IPS-18a (cell line): ENCODE measurements at regions not wholly inside any gene's neighbourhood (a gene's known extent, or its start where the extent isn't known, plus 50 kb on each side); places are given as distances from the start of the nearest gene placed in this dataset.

ENCODE experiments used
- H3K27ac ChIP-seq: one replicate; pipeline ENCODE4 v1.5.1; 2013; ENCODE audit warnings: low read length
- H3K27me3 ChIP-seq: one replicate; pipeline ENCODE4 v1.6.1; 2013; ENCODE audit warnings: mild to moderate bottlenecking, low read length; ENCODE audit not compliant: control insufficient read depth, insufficient read depth
- H3K36me3 ChIP-seq: one replicate; pipeline ENCODE4 v1.6.1; 2013; ENCODE audit warnings: low read depth, low read length; ENCODE audit not compliant: control insufficient read depth
- H3K4me1 ChIP-seq: one replicate; pipeline ENCODE4 v1.6.1; 2013; ENCODE audit warnings: low read depth, low read length; ENCODE audit not compliant: control insufficient read depth
- H3K4me3 ChIP-seq: one replicate; pipeline ENCODE4 v1.5.1; 2013; ENCODE audit warnings: low read length
- H3K9ac ChIP-seq: one replicate; pipeline ENCODE4 v1.6.1; 2013; ENCODE audit warnings: mild to moderate bottlenecking, low read length, moderate library complexity
- H3K9me3 ChIP-seq: one replicate; pipeline ENCODE4 v1.6.1; 2013; ENCODE audit warnings: low read depth, low read length; ENCODE audit not compliant: control insufficient read depth

DNA sequence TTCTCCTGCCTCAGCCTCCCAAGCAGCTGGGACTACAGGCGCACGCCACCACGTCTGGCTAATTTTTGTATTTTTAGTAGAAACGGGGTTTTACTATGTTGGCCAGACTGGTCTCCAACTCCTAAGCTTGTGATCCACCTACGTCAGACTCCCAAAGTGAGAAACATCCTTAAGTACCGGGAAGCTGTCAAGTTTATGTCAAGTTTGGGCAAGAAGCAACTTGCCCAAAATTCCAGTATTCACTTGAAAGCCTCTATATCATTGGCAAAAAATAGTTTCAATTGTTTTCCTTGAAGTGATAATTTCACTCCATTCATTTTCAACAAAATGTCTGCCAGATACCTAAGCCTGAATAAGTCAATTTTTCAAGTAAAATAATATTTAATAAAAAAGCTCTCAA is 370.0 kb downstream of the FBXO8 start:
- no peak overlapping the region for H3K9ac ChIP-seq
- H3K9me3 ChIP-seq: no peaks in the 10 kb centered on the region

DNA sequence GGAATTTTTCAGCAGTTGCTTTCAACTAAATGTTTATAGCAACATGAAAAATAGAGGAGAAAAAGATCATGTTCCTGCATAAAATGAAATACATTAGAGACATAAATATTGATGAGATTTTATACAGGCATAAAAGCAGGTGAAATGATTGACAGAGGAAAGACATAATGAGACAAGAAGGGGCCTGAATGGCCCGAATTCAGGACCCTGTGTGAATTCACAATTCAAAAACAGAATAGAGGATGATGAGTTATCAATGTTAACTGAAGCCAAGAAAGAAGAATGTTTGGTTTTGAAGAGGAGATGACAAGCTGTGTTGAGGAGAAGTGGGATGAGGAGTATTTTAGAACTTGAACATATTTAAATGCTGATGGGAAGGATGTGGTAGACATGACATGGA is 371.1 kb downstream of the FBXO8 start:
- H3K9me3 ChIP-seq: no peaks in the 10 kb centered on the region
- H3K27me3 ChIP-seq: no peaks in the 10 kb centered on the region
- no peak overlapping the region for H3K4me3 ChIP-seq
- H3K27ac ChIP-seq: no peak overlapping the region
- peaks cover 3% of the 10 kb centered on the region for H3K4me1 ChIP-seq
- no peaks in the 10 kb centered on the region for H3K36me3 ChIP-seq
- H3K9ac ChIP-seq: no peak overlapping the region

More for the DNA sequence above, 370.0 kb downstream of the FBXO8 start:
- no peaks in the 10 kb centered on the region for H3K27me3 ChIP-seq
- no peaks in the 10 kb centered on the region for H3K36me3 ChIP-seq
- no peak overlapping the region for H3K27ac ChIP-seq
- H3K4me3 ChIP-seq: no peak overlapping the region
- peaks cover 7% of the 10 kb centered on the region for H3K4me1 ChIP-seq

DNA sequence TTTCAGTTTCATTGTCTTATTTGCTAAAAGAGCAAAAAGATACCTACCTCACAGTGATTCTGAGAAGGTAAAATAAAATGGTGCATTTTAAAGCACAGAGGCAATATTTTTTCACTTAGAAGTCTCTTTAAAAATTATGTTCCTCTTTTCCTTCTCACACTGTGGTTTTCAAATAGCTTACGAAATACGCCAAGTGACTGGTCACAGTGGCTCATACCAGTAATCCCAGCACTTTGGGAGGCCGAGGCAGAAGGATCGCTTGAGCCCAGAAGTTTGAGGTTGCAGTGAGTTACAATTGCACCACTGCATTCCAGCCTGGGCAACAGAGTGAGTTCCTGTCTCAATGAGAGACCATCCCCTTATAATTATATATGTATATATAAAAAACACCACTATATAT is 372.6 kb downstream of the FBXO8 start:
- no peaks in the 10 kb centered on the region for H3K4me1 ChIP-seq
- H3K27me3 ChIP-seq: no peaks in the 10 kb centered on the region
- no peak overlapping the region for H3K9ac ChIP-seq
- H3K36me3 ChIP-seq: no peaks in the 10 kb centered on the region
- H3K4me3 ChIP-seq: no peak overlapping the region
- H3K27ac ChIP-seq: no peak overlapping the region
- H3K9me3 ChIP-seq: no peaks in the 10 kb centered on the region

DNA sequence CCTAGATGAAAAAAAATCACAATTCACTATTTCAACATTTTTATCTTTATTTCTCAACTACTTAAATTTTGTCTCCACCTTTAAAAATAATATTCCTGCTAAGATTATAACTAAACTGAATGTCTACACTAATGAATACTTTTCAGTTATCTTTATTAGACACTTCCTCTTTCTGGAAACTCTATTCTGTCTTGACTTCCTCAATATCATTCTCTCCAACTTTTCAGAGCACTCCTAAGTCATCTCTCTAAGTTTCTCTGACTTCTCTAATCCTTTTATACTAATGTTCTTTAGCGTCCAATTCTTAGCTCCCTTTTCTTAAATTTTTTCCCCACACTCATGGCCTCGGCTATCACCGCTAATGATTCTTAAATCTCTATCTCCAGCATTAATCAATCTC is 374.2 kb downstream of the FBXO8 start:
- Histone ChIP-seq H3K4me1 (no peaks in the 10 kb centered on the region), H3K9me3 (no peaks in the 10 kb centered on the region), H3K27me3 (no peaks in the 10 kb centered on the region), H3K36me3 (no peaks in the 10 kb centered on the region), H3K27ac (no peak overlapping the region), H3K4me3 (no peak overlapping the region), H3K9ac (no peak overlapping the region)

DNA sequence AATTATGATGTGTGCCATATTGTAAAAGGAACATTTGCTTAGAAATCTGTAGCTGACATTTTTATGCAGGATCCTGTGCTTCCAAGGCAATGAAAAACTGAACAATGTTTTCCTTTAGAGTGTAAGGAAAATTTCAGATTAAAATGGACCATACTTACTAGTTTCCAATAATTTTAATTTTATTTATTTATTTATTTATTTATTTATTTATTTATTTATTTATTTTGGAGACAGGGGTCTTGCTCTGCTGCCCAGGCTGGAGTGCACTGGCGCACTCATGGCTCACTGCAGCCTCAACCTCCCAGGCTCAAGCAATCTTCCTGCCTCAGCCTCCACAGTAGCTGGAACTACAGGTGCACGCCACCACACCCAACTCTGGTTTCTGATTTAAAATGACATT is 369.8 kb upstream of the HAND2 start:
- no peak overlapping the region for H3K4me3 ChIP-seq
- no peaks in the 10 kb centered on the region for H3K4me1 ChIP-seq
- H3K9ac ChIP-seq: no peak overlapping the region
- no peaks in the 10 kb centered on the region for H3K9me3 ChIP-seq
- no peaks in the 10 kb centered on the region for H3K27me3 ChIP-seq
- no peak overlapping the region for H3K27ac ChIP-seq
- no peaks in the 10 kb centered on the region for H3K36me3 ChIP-seq

DNA sequence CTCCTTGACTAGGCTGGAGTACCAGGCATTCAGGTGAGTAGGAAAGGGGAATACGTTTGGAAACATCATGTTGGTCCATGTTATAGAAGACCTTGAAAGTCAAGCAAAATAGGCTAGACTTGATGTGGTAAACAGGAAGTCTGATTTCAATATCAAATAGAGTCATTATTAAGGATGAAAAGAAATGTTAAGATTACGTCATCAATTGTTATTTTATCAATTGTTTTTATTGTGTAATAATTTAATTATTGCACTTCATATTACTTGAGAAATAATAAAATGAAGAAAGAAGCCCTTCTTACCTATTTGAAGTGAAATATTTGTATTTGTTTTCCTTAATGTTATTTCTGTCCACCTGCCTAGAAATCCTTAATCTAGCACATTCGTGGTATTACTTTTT is 361.0 kb upstream of the HAND2 start:
- peaks cover 3% of the 10 kb centered on the region for H3K9me3 ChIP-seq
- no peaks in the 10 kb centered on the region for H3K4me1 ChIP-seq
- H3K27ac ChIP-seq: no peak overlapping the region
- no peak overlapping the region for H3K9ac ChIP-seq
- no peak overlapping the region for H3K4me3 ChIP-seq
- no peaks in the 10 kb centered on the region for H3K36me3 ChIP-seq
- no peaks in the 10 kb centered on the region for H3K27me3 ChIP-seq

DNA sequence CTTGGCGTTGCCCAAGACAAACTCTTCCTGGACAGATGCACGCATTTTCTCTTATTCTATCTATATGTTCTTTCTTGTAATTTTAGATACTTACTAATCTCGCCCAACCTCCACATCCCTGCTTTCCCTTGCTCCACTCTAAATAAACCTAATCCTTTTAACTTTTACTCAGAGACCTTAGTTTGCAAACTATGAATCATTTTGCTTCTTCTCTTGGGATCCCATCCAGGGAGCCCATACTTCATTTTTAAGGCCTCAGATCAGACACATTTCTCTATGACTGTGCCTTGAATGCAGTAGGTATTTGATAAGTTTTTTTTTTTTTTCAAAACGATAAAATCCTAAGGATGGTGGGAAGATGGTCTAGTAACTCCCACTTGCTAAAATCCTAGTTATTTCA is 353.8 kb upstream of the HAND2 start:
- Histone ChIP-seq H3K9ac (no peak overlapping the region), H3K4me1 (no peaks in the 10 kb centered on the region)

DNA sequence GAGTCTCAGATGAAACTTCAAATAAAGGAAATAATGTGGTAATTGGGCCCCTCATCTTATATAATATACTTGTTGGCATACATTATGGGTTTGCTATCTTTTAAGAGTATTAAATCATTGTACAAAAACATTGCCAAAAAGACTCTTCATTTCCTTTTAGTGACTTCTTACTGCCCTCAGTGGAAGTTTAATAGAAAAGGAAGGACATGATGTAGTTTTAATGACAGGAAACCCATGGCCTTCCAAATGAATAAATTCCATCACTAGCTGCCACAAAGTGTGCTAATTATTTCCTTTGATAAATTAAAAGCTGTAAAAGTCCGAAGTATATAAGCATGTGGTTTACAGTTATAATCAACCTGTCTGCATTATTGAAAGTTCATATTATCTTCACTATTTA is 350.9 kb upstream of the HAND2 start:
- no peaks in the 10 kb centered on the region for H3K36me3 ChIP-seq
- H3K9me3 ChIP-seq: no peaks in the 10 kb centered on the region
- no peak overlapping the region for H3K4me3 ChIP-seq
- H3K27me3 ChIP-seq: no peaks in the 10 kb centered on the region
- no peak overlapping the region for H3K9ac ChIP-seq
- H3K4me1 ChIP-seq: no peaks in the 10 kb centered on the region
- H3K27ac ChIP-seq: no peak overlapping the region

More for the DNA sequence above, 353.8 kb upstream of the HAND2 start:
- Histone ChIP-seq H3K36me3 (no peaks in the 10 kb centered on the region), H3K27ac (no peak overlapping the region), H3K9me3 (peaks cover 3% of the 10 kb centered on the region), H3K4me3 (no peak overlapping the region), H3K27me3 (no peaks in the 10 kb centered on the region)

DNA sequence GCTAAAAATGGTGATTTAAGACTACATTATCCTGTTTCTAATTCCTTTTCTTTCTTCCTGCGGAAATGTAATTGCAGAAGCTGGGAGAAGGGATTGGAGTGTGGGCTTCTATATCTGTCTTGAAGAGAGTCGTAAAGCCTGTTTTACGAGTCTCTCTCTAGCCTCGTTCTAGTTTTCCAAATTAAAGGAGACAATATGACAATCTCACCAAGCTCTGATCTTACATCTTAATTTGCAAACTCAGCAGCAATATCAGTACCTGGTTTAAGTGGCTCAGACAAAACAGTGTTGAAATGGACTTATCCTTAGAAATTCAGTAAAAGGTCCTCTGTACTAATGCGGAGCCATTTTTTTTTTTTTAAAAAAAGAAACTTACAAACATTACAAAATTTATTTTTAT is 349.5 kb upstream of the HAND2 start:
- Histone ChIP-seq H3K27me3 (no peaks in the 10 kb centered on the region), H3K36me3 (no peaks in the 10 kb centered on the region), H3K4me3 (no peak overlapping the region), H3K27ac (no peak overlapping the region), H3K4me1 (no peaks in the 10 kb centered on the region), H3K9ac (no peak overlapping the region), H3K9me3 (no peaks in the 10 kb centered on the region)

DNA sequence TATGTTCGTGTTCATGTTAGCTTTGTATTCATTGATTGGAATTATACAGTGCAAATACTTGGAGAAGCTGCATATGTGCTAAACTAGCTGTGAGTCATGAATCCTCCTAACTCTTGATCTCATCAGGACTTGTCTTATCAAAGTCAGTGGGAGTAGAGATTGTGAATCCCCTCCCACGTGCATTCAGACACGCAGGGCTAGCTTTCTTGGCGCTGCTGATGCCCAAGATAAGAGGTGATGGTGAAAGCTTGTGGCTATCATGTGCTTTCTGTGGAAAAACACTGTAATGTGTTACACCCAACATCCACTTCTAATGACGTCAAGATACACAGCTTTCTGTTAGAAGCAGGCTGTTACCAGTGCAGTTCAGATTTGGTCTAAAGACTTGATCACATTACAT is 348.7 kb upstream of the HAND2 start:
- H3K4me1 ChIP-seq: no peaks in the 10 kb centered on the region
- H3K9me3 ChIP-seq: no peaks in the 10 kb centered on the region
- H3K27me3 ChIP-seq: no peaks in the 10 kb centered on the region
- H3K27ac ChIP-seq: no peak overlapping the region
- H3K36me3 ChIP-seq: no peaks in the 10 kb centered on the region
- H3K9ac ChIP-seq: no peak overlapping the region
- no peak overlapping the region for H3K4me3 ChIP-seq

DNA sequence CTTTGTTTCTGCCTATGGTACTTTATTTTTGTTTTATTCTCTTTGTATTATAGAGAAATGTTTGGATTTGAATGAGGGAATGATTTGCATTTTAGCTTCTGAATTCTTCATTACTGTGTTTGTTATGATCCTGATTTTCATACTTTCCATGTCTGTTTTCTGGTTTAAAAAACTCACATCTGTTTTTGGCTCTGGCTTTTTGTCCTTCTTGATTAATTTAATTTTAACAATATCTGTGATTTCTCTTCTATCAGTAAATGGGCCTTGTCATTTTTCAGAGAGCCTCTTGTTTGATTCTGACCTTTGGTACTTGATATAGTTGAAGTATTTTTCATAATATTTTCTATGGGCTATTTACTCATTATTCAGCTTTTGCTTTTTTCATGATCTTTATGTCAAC is 341.6 kb upstream of the HAND2 start:
- Histone ChIP-seq H3K9me3 (no peaks in the 10 kb centered on the region), H3K27ac (no peak overlapping the region), H3K4me3 (no peak overlapping the region), H3K27me3 (no peaks in the 10 kb centered on the region), H3K36me3 (no peaks in the 10 kb centered on the region), H3K4me1 (no peaks in the 10 kb centered on the region), H3K9ac (no peak overlapping the region)

DNA sequence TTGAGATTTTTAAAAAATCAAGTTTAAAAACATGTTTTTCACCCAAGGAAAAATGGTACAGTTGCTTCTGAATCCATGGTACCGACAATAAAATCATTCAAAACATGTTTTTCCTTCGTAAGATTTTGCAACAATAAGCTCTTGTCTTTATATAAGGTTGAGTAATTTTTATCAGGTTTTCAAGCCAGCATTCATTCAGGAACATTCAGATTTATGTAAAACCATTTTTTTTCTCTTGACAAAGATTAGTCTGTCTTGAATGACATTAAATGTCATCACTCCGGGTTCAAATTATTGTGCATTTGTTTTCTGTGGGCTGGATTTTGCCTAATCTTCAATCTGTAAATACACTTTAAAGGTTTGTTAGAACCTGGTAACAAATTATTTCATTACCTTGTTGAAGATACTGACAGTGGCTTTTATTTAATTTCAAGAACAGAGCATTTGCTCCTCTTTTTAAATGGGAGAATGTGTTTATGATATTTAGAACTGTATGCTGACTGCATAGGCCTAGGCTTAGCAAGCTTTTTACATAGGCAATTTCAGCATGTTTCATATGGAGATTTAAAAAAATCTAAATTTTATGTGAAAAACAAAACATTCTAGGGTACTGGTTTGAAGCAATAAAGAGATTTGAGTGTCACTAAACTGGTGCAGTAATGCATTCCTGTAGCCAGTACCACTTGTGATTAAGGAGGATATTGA is 336.4 kb upstream of the HAND2 start:
- Histone ChIP-seq H3K9ac (no peak overlapping the region), H3K27me3 (no peaks in the 10 kb centered on the region), H3K27ac (no peak overlapping the region), H3K4me3 (no peak overlapping the region), H3K9me3 (no peaks in the 10 kb centered on the region), H3K4me1 (no peaks in the 10 kb centered on the region), H3K36me3 (no peaks in the 10 kb centered on the region)
